Natural killer cell (primary cell): ENCODE measurements at regions not wholly inside any gene's neighbourhood (a gene's known extent, or its start where the extent isn't known, plus 50 kb on each side); places are given as distances from the start of the nearest gene placed in this dataset.

ENCODE experiments used
- ATAC-seq, 3 donors: fragments of 150-1000 bp in 2 of 3; fragments of 200-7000 bp in 1 of 3; cut with Tn5 transposase; 1 replicate in 1 of 3; 2 replicates in 2 of 3; pipeline ENCODE4 v1.10.0; 2021; ENCODE audit warnings: mild to moderate bottlenecking in 2 of 3, moderate library complexity in 2 of 3
- DNase-seq, 2 donors: peaks; one replicate each; pipeline versions ENCODE4 v3.0.0 to v3.0.0-alpha.2; 2013 to 2021; ENCODE audit warnings: mixed read lengths in 1 of 2
- H3K27ac ChIP-seq: one replicate; pipeline ENCODE4 v1.5.1; 2013; ENCODE audit warnings: mild to moderate bottlenecking, low read length
- H3K27me3 ChIP-seq: one replicate; pipeline ENCODE4 v1.6.1; 2013; ENCODE audit warnings: low read length; ENCODE audit not compliant: control insufficient read depth, insufficient read depth
- H3K36me3 ChIP-seq: one replicate; pipeline ENCODE4 v1.6.1; 2013; ENCODE audit warnings: low read length; ENCODE audit not compliant: control insufficient read depth, insufficient read depth
- H3K4me1 ChIP-seq: one replicate; pipeline ENCODE4 v1.6.1; 2013; ENCODE audit warnings: low read length; ENCODE audit not compliant: control insufficient read depth, insufficient read depth
- H3K4me3 ChIP-seq: one replicate; pipeline ENCODE4 v1.5.1; 2013; ENCODE audit warnings: low read length
- H3K9me3 ChIP-seq: one replicate; pipeline ENCODE4 v1.6.1; 2013; ENCODE audit warnings: low read length; ENCODE audit not compliant: control insufficient read depth, insufficient read depth
- H3K27ac Mint-ChIP-seq, 2 donors: one replicate each; pipeline ENCODE4 v1.8.0; 2022; ENCODE audit warnings: mild to moderate bottlenecking in 2 of 2, mixed read lengths in 2 of 2, moderate library complexity in 1 of 2
- H3K27me3 Mint-ChIP-seq, 2 donors: one replicate each; pipeline ENCODE4 v1.8.0; 2022; ENCODE audit warnings: low read depth in 2 of 2, mixed read lengths in 2 of 2
- H3K36me3 Mint-ChIP-seq: one replicate; pipeline ENCODE4 v1.8.0; 2022; ENCODE audit warnings: mixed read lengths
- H3K4me1 Mint-ChIP-seq, 2 donors: one replicate each; pipeline ENCODE4 v1.8.0; 2022; ENCODE audit warnings: mixed read lengths in 2 of 2
- H3K4me3 Mint-ChIP-seq: one replicate; pipeline ENCODE4 v1.8.0; 2022; ENCODE audit warnings: mild to moderate bottlenecking, moderate library complexity, mixed read lengths
- H3K9me3 Mint-ChIP-seq, 2 donors: one replicate each; pipeline ENCODE4 v1.8.0; 2022; ENCODE audit warnings: mixed read lengths in 2 of 2
- CTCF ChIP-seq: fragments of 200-600 bp; IDR thresholded peaks from one replicate; pipeline ENCODE4 v1.8.0; 2022; ENCODE audit warnings: antibody characterized with exemption
- WGBS: methylation state at CpG from one replicate; pipeline ENCODE4 v1.1.7; 2013; ENCODE audit warnings: missing lambda C conversion rate; ENCODE audit not compliant: insufficient coverage; 5-methylcytosine and 5-hydroxymethylcytosine counted together
- intact Hi-C: fragments of 100-400 bp; cut with micrococcal nuclease; formaldehyde crosslinking; loops from one replicate; pipeline ENCODE4 v1.14.2; 2022

DNA sequence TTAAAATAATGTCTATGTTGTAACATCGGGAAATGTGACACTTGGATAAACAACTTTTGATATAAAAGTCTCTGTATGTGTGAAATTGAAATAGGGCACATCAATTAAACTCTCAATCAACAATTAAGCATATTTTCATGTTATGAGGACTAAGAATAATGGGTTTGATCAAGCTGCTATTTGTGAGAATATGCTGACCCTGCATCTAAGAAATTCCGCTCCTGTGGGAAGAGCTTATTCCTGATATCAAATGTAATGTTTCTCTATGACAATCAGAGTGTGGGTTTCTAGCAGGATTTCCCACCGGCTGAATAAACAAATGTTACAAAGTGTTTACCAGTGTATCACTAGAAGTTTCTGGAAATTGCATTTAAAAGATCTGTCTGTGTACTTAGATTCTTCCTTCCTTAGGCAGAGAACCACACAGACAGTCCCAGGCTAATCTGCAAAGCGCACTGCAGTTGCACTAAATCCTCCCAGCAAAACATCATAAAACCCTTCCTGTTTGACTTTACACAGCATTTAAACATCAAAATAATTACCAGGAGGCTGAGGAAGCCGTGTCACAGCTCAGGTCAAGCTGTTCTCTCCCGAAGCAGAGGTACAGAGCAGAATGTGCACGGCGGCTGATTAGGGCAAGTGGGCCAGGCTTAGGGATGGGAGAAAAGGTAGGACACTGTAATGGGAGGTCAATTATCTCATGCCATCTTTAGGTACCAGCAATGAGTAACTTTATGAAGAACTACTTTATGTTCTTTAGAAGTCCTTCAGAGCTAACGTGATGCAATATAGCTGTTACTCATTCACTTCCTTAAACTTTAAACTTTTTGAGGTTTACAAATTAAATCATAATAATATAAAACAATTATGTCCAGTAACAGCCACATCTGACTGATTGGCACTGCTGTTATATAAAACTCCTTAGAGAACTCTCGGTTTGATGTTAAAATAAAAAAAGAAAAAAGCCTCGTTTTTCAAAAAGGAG is 109.1 kb upstream of the CTTNBP2 start:
- ATAC-seq: no peak
- no peak overlapping the region for H3K27ac Mint-ChIP-seq
- no peaks in the 10 kb centered on the region for H3K27me3 Mint-ChIP-seq
- WGBS: 38% methylated on average over 10 of the region's 11 CpGs
- H3K4me3 Mint-ChIP-seq: no peak overlapping the region
- H3K27ac ChIP-seq: no peak overlapping the region
- no peaks in the 10 kb centered on the region for H3K4me1 Mint-ChIP-seq
- no peaks in the 10 kb centered on the region for H3K4me1 ChIP-seq
- DNase-seq: no peak
- H3K4me3 ChIP-seq: no peak overlapping the region
- H3K36me3 ChIP-seq: no peaks in the 10 kb centered on the region
- H3K9me3 ChIP-seq: no peaks in the 10 kb centered on the region
- no peak for TF ChIP-seq CTCF
- peaks cover 4 to 6% of the 10 kb centered on the region in 2 donors for H3K9me3 Mint-ChIP-seq
- H3K36me3 Mint-ChIP-seq: peaks cover 6% of the 10 kb centered on the region
- no peaks in the 10 kb centered on the region for H3K27me3 ChIP-seq
- intact Hi-C loops: no loop called here

DNA sequence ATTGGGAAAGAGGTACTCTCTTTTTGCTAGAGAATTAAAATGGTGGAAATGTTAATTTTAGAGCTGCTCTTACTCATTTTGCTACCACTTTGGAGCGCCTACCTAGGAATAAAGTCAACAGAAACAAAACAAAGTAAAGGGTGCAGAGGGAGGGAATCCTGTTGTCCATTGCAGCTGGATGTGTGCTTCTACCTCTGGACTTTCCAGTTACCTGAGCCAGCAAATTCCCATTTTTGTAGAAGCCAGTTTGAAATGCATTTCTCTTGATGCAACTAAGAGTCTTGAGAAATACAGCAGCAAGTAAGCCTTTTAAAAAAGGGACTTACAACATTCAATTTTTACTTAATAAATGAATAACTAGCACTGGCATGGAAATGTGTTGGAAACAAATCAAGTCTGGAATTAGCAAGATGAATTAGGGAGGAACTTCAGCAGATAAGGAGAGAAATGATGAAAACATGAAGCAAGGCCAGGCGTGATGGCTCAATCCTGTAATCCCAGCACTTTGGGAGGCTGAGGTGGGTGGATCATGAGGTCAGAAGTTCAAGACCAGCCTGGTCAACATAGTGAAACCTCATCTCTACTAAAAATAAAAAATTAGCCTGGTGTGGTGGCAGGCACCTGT is 113.5 kb upstream of the CTTNBP2 start:
- no peak for DNase-seq
- Mint-ChIP-seq H3K9me3 (peaks cover 2 to 13% of the 10 kb centered on the region in 2 donors), H3K4me1 (no peaks in the 10 kb centered on the region), H3K27me3 (no peaks in the 10 kb centered on the region), H3K36me3 (no peaks in the 10 kb centered on the region), H3K4me3 (no peak overlapping the region), H3K27ac (no peak overlapping the region)
- H3K9me3 ChIP-seq: no peaks in the 10 kb centered on the region
- no peaks in the 10 kb centered on the region for H3K27me3 ChIP-seq
- no peak overlapping the region for H3K27ac ChIP-seq
- intact Hi-C loops: no loop called here
- no peak for TF ChIP-seq CTCF
- no peaks in the 10 kb centered on the region for H3K36me3 ChIP-seq
- WGBS: 92% methylated on average over 2 of the region's 2 CpGs
- no peak overlapping the region for H3K4me3 ChIP-seq
- no peaks in the 10 kb centered on the region for H3K4me1 ChIP-seq
- ATAC-seq: no peak

- ATAC-seq (no peak), DNase-seq (no peak)
- no peak for TF ChIP-seq CTCF
- Mint-ChIP-seq H3K4me1 (no peaks in the 10 kb centered on the region), H3K9me3 (peaks cover 2 to 16% of the 10 kb centered on the region in 2 donors), H3K4me3 (no peak overlapping the region), H3K36me3 (no peaks in the 10 kb centered on the region), H3K27me3 (no peaks in the 10 kb centered on the region), H3K27ac (no peak overlapping the region)
- intact Hi-C loops: no loop called here
- H3K4me3 ChIP-seq: no peak overlapping the region
- no peak overlapping the region for H3K27ac ChIP-seq
- no peaks in the 10 kb centered on the region for H3K27me3 ChIP-seq
- no peaks in the 10 kb centered on the region for H3K4me1 ChIP-seq
- H3K36me3 ChIP-seq: no peaks in the 10 kb centered on the region
- H3K9me3 ChIP-seq: no peaks in the 10 kb centered on the region
Observed at GRCh38 chr7:117990834-117991233, 117.6 kb upstream of the CTTNBP2 start.
